DND-41 (cell line): ENCODE measurements at regions not wholly inside any gene's neighbourhood (a gene's known extent, or its start where the extent isn't known, plus 50 kb on each side); places are given as distances from the start of the nearest gene placed in this dataset.
A peak's percentile ranks its signal among the peaks of the same experiment; 100 is the strongest.

Experiments used
- ATAC-seq: fragments of 200-7000 bp; cut with Tn5 transposase; 3 replicates; pipeline ENCODE4 v1.9.1; 2021; ENCODE audit warnings: low read depth; ENCODE audit not compliant: insufficient read depth
- DNase-seq: peaks from one replicate; pipeline ENCODE4 v3.0.0-alpha.2; 2020
- H2AFZ ChIP-seq: 2 replicates; pipeline ENCODE4 v1.6.0; 2012; ENCODE audit warnings: low read depth, low read length
- H3K27ac ChIP-seq: 2 replicates; pipeline ENCODE4 v1.5.1; 2012; ENCODE audit warnings: low read length, inconsistent platforms
- H3K27me3 ChIP-seq: fragments of 200-600 bp; sonication (generic); 2 replicates; pipeline ENCODE4 v1.6.0; 2012; ENCODE audit warnings: low read length, mild to moderate bottlenecking, inconsistent platforms; ENCODE audit not compliant: insufficient read depth, poor library complexity
- H3K36me3 ChIP-seq: 2 replicates; pipeline ENCODE4 v1.5.1; 2012; ENCODE audit warnings: low read length, inconsistent platforms; ENCODE audit not compliant: insufficient read depth
- H3K4me1 ChIP-seq: 2 replicates; pipeline ENCODE4 v1.5.1; 2012; ENCODE audit warnings: mild to moderate bottlenecking, low read length; ENCODE audit not compliant: insufficient read depth
- H3K4me2 ChIP-seq: 2 replicates; pipeline ENCODE4 v1.6.0; 2012; ENCODE audit warnings: mild to moderate bottlenecking, moderate library complexity, low read length, inconsistent platforms; ENCODE audit not compliant: insufficient read depth
- H3K4me3 ChIP-seq, 2 experiments: fragments of 200-600 bp in 1 of 2; shearing (Covaris generic) in 1 of 2; 2 replicates each; pipeline ENCODE4 v1.5.1; 2012 to 2016; ENCODE audit warnings: inconsistent platforms in 2 of 2, low read length in 2 of 2, mild to moderate bottlenecking in 2 of 2, low read depth in 1 of 2, moderate library complexity in 1 of 2
- H3K79me2 ChIP-seq: 2 replicates; pipeline ENCODE4 v1.6.0; 2012; ENCODE audit warnings: low read length, inconsistent platforms; ENCODE audit not compliant: insufficient read depth
- H3K9ac ChIP-seq: 2 replicates; pipeline ENCODE4 v1.6.0; 2012; ENCODE audit warnings: low read depth, mild to moderate bottlenecking, inconsistent platforms, low read length, moderate library complexity
- H3K9me3 ChIP-seq: 2 replicates; pipeline ENCODE4 v1.5.1; 2012; ENCODE audit warnings: low read length, moderate library complexity, mild to moderate bottlenecking, inconsistent platforms; ENCODE audit not compliant: insufficient read depth, severe bottlenecking
- H4K20me1 ChIP-seq: 2 replicates; pipeline ENCODE4 v1.6.0; 2012; ENCODE audit warnings: low read length; ENCODE audit not compliant: insufficient read depth
- CTCF ChIP-seq: IDR thresholded peaks from 2 replicates; pipeline ENCODE4 v1.5.1; 2012; ENCODE audit warnings: borderline replicate concordance, low read length, moderate library complexity, mild to moderate bottlenecking; ENCODE audit not compliant: poor library complexity, severe bottlenecking; ENCODE audit errors: extremely low read depth
- EZH2 ChIP-seq: IDR thresholded peaks from 3 replicates; pipeline ENCODE4 v1.6.1; 2012; ENCODE audit warnings: borderline replicate concordance, low read depth, mild to moderate bottlenecking, moderate library complexity, low read length, inconsistent platforms; ENCODE audit not compliant: severe bottlenecking

- no peak overlapping the region for H3K27ac ChIP-seq
- H3K9me3 ChIP-seq: no peaks in the 10 kb centered on the region
- H4K20me1 ChIP-seq: no peaks in the 10 kb centered on the region
- H2AFZ ChIP-seq: no peak overlapping the region
- H3K79me2 ChIP-seq: no peaks in the 10 kb centered on the region
- no peaks in the 10 kb centered on the region for H3K27me3 ChIP-seq
- no peak overlapping the region for H3K4me2 ChIP-seq
- no peaks in the 10 kb centered on the region for H3K36me3 ChIP-seq
- no peak overlapping the region for H3K9ac ChIP-seq
- ATAC-seq (no peak), DNase-seq (no peak)
- H3K4me1 ChIP-seq: peaks cover 11% of the 10 kb centered on the region
- H3K4me3 ChIP-seq: no peak overlapping the region
- TF ChIP-seq CTCF (no peak), EZH2 (no peak)
Observed at GRCh38 chr7:106571563-106571962, 89.4 kb downstream of the CCDC71L start.

DNA sequence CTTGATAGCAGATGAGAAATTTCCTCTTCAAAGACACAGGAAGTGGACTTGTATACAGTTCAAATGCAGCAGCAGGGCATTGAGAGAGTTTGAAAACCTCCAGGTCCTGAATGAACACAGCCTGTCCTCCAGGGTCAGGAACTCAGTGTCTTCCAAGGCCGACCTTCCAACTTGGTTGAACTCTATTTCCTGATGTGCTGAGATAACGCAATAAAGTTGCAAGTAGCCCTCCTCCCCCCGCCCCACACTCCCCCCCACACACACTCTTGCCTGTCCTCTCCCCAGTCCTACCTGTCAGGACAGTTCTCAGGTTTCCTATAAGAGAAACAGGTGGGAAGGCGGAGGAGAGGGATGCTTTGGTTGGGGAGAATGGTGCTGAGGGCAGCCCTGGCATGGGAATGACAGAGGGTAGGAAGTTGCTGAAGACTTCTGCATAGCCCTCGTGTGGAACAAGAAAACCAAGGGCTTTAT is 90.0 kb downstream of the CCDC71L start:
- Histone ChIP-seq H3K27me3 (no peaks in the 10 kb centered on the region), H3K79me2 (no peaks in the 10 kb centered on the region), H3K4me2 (no peak overlapping the region), H3K27ac (no peak overlapping the region), H3K9me3 (no peaks in the 10 kb centered on the region), H3K4me3 (no peak overlapping the region), H3K36me3 (no peaks in the 10 kb centered on the region), H4K20me1 (no peaks in the 10 kb centered on the region), H3K9ac (no peak overlapping the region), H3K4me1 (peaks cover 11% of the 10 kb centered on the region), H2AFZ (no peak overlapping the region)
- TF ChIP-seq EZH2: no peak
- no peak for TF ChIP-seq CTCF
- DNase-seq: no peak
- 0 out of 3 replicates have a peak, but pooled peaks have one; percentile 42 for ATAC-seq

- ATAC-seq (no peak), DNase-seq (no peak)
- Histone ChIP-seq H3K9me3 (no peaks in the 10 kb centered on the region), H3K27me3 (no peaks in the 10 kb centered on the region), H3K79me2 (no peaks in the 10 kb centered on the region), H3K36me3 (no peaks in the 10 kb centered on the region), H3K9ac (no peak overlapping the region), H4K20me1 (no peaks in the 10 kb centered on the region), H3K4me2 (no peak overlapping the region), H3K27ac (no peak overlapping the region), H3K4me1 (peaks cover 11% of the 10 kb centered on the region), H3K4me3 (no peak overlapping the region), H2AFZ (no peak overlapping the region)
- TF ChIP-seq CTCF (no peak), EZH2 (no peak)
Observed at GRCh38 chr7:106570146-106570545, 90.8 kb downstream of the CCDC71L start.

- H2AFZ ChIP-seq: peak overlapping the region; percentile 41; the same call in 1 of the 2 replicates
- no peaks in the 10 kb centered on the region for H3K36me3 ChIP-seq
- ATAC-seq: no peak
- peak overlapping the region; percentile 42; the same call in 1 of the 2 replicates for H3K27ac ChIP-seq
- TF ChIP-seq CTCF: no peak
- no peak for TF ChIP-seq EZH2
- no peak for DNase-seq
- no peaks in the 10 kb centered on the region for H4K20me1 ChIP-seq
- no peaks in the 10 kb centered on the region for H3K79me2 ChIP-seq
- H3K27me3 ChIP-seq: no peaks in the 10 kb centered on the region
- H3K4me3 ChIP-seq: no peak overlapping the region
- H3K4me1 ChIP-seq: peaks cover 11% of the 10 kb centered on the region
- no peaks in the 10 kb centered on the region for H3K9me3 ChIP-seq
- H3K4me2 ChIP-seq: no peak overlapping the region
- no peak overlapping the region for H3K9ac ChIP-seq
Observed at GRCh38 chr7:106569500-106569929, 91.4 kb downstream of the CCDC71L start.
